ENCODE measurements at regions not wholly inside any gene's neighbourhood (a gene's known extent, or its start where the extent isn't known, plus 50 kb on each side); places are given as distances from the start of the nearest gene placed in this dataset.

DNA sequence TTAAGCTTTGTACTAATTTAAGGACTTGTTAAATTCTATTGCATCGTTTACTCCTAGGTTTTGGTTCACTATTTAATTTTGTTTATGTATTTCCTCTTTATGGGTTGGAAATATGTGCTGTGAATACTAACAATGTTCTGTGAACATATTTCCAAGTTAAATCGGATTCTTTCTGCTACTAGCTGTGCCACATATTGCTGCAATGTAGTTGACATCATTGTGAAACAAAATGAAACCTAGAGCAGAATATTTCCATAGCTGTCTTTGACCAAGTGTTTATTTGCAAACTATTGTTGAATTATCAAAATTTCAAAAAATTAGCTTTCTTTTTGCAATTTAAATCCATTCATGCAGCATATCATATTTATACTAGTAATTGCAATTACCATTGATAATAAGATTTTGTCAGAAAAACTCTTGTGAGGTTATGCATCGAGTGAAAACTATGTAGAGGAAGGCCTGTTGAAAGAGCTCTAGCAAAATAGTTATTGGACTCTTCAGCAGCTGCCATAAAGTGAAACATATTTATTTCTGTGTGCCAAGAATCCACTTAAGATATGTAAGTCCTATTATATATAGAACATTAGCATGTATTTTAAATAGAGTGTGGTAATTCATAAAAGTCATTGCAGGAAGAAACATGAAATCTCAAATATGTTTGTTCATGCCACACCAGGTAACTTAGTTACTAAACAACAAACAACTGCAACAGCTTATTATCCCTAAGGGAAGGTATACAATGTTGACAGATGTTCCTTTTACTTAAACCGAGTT, 575.1 kb downstream of the SLITRK6 start:
- TF ChIP-seq CTCF (IDR thresholded peaks at IDR 0.05) (no peak), NR3C1 (CRISPR knock-in tag; conservative IDR thresholded peaks at IDR 0.05; ENCODE audit: low read depth) (no peak), NR2C2 (CRISPR knock-in tag; IDR thresholded peaks at IDR 0.05) (no peak), ZNF281 (CRISPR knock-in tag; IDR thresholded peaks at IDR 0.05) (no peak), ZNF121 (CRISPR knock-in tag; IDR thresholded peaks at IDR 0.05) (no peak), NFATC4 (CRISPR knock-in tag; IDR thresholded peaks at IDR 0.05) (no peak), MAX (CRISPR knock-in tag; IDR thresholded peaks at IDR 0.05) (no peak), PRDM15 (CRISPR knock-in tag; IDR thresholded peaks at IDR 0.05) (no peak), AFF4 (CRISPR knock-in tag; IDR thresholded peaks at IDR 0.05; ENCODE audit: borderline replicate concordance) (no peak)
- TF ChIP-seq, protein P1, sequence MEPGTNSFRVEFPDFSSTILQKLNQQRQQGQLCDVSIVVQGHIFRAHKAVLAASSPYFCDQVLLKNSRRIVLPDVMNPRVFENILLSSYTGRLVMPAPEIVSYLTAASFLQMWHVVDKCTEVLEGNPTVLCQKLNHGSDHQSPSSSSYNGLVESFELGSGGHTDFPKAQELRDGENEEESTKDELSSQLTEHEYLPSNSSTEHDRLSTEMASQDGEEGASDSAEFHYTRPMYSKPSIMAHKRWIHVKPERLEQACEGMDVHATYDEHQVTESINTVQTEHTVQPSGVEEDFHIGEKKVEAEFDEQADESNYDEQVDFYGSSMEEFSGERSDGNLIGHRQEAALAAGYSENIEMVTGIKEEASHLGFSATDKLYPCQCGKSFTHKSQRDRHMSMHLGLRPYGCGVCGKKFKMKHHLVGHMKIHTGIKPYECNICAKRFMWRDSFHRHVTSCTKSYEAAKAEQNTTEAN (CRISPR knock-in tag; IDR thresholded peaks at IDR 0.05): no peak
- TF ChIP-seq, protein P2, sequence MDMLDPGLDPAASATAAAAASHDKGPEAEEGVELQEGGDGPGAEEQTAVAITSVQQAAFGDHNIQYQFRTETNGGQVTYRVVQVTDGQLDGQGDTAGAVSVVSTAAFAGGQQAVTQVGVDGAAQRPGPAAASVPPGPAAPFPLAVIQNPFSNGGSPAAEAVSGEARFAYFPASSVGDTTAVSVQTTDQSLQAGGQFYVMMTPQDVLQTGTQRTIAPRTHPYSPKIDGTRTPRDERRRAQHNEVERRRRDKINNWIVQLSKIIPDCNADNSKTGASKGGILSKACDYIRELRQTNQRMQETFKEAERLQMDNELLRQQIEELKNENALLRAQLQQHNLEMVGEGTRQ (CRISPR knock-in tag; IDR thresholded peaks at IDR 0.05): no peak
